Transverse colon (tissue), 4 donors: ENCODE measurements at regions not wholly inside any gene's neighbourhood (a gene's known extent, or its start where the extent isn't known, plus 50 kb on each side); places are given as distances from the start of the nearest gene placed in this dataset.

Source experiments
- DNase-seq: peaks from one replicate; pipeline ENCODE4 v3.0.0-alpha.2; 2019
- H3K27ac ChIP-seq, 4 donors: fragments of 200-600 bp; sonication (generic); 2 replicates each; pipeline ENCODE4 v1.5.1; 2016 to 2018; ENCODE audit warnings: inconsistent platforms in 4 of 4
- H3K27me3 ChIP-seq: fragments of 200-600 bp; sonication (generic); 2 replicates; pipeline ENCODE4 v1.5.1; 2017; ENCODE audit warnings: inconsistent platforms
- H3K36me3 ChIP-seq, 4 donors: fragments of 200-600 bp; sonication (generic); 2 replicates each; pipeline ENCODE4 v1.5.1; 2017 to 2019; ENCODE audit warnings: inconsistent platforms in 4 of 4
- H3K4me1 ChIP-seq, 4 donors: fragments of 200-600 bp; sonication (generic); 2 replicates each; pipeline ENCODE4 v1.5.1; 2017 to 2020; ENCODE audit warnings: inconsistent platforms in 4 of 4
- H3K4me3 ChIP-seq, 4 donors: fragments of 200-600 bp; sonication (generic); 1 replicate in 1 of 4; 2 replicates in 3 of 4; pipeline versions ENCODE4 v1.5.1 to v1.6.1; 2017 to 2019; ENCODE audit warnings: inconsistent platforms in 4 of 4
- H3K9me3 ChIP-seq, 2 donors: fragments of 200-600 bp; sonication (generic); 2 replicates each; pipeline ENCODE4 v1.5.1; 2017 to 2019; ENCODE audit warnings: inconsistent platforms in 2 of 2
- CTCF ChIP-seq, 5 experiments: fragments of 200-600 bp in 3 of 5; fragments of 450-650 bp in 2 of 5; sonication (generic) in 3 of 5; IDR thresholded peaks; 1 replicate in 2 of 5; 2 replicates in 3 of 5; pipeline ENCODE4 v1.5.1; 2016 to 2017; ENCODE audit warnings: antibody characterized with exemption in 5 of 5, inconsistent platforms in 3 of 5, mild to moderate bottlenecking in 2 of 5, moderate library complexity in 1 of 5
- EP300 ChIP-seq: sonication (generic); formaldehyde crosslinking; IDR thresholded peaks from one replicate; pipeline ENCODE4 v1.6.1; 2017; ENCODE audit warnings: antibody characterized with exemption, low read depth
- POLR2A ChIP-seq: fragments of 450-650 bp; IDR thresholded peaks from one replicate; pipeline ENCODE4 v1.6.1; 2016; ENCODE audit warnings: antibody characterized with exemption, mild to moderate bottlenecking, moderate library complexity
- POLR2AphosphoS5 ChIP-seq, 3 donors: sonication (generic); formaldehyde crosslinking; IDR thresholded peaks; one replicate each; pipeline ENCODE4 v1.6.1; 2016; ENCODE audit warnings: antibody characterized with exemption in 3 of 3
- WGBS, 2 donors: methylation state at CpG; one replicate each; pipeline ENCODE4 v1.1.5; 2018; ENCODE audit warnings: low coverage in 1 of 2; 5-methylcytosine and 5-hydroxymethylcytosine counted together
- in situ Hi-C, 4 donors: fragments of 200-750 bp; cut with MboI; loops; one replicate each; pipeline versions ENCODE4 v1.15.0 to v1.15.1; 2017; ENCODE audit warnings: low sequenced_read_pairs in 3 of 4, low pct_ligation_motif_present in 1 of 4, low pct_unique_long_range_greater_than_20kb in 1 of 4
- intact Hi-C: fragments of 100-400 bp; cut with DNase I; formaldehyde crosslinking; loops from one replicate; pipeline ENCODE4 v1.15.1; 2023; ENCODE audit warnings: low total_unique reads

- TF ChIP-seq POLR2AphosphoS5 (IDR thresholded peaks at IDR 0.05) (no peak), CTCF (IDR thresholded peaks at IDR 0.05) (no peak), POLR2A (no peak), EP300 (no peak)
- no peaks in the 10 kb centered on the region for H3K27me3 ChIP-seq
- 61 to 65% methylated on average over 3 of the region's 3 CpGs for WGBS, 2 donors
- H3K27ac ChIP-seq: no peak overlapping the region
- peaks cover 0 to 5% (median 0%) of the 10 kb centered on the region in 4 donors for H3K4me1 ChIP-seq
- in situ Hi-C loops (no loop called here), intact Hi-C loops (no loop called here)
- DNase-seq: no peak
- no peaks in the 10 kb centered on the region for H3K36me3 ChIP-seq
- no peaks in the 10 kb centered on the region for H3K9me3 ChIP-seq
- H3K4me3 ChIP-seq: no peak overlapping the region
These were observed 154.2 kb upstream of the HMHB1 start for GRCh38 chr5:143657647-143658285.

GRCh38 chr5:143653766-143654282 is 158.1 kb upstream of the HMHB1 start:
- 90 to 96% methylated on average over 4 of the region's 4 CpGs for WGBS, 2 donors
- H3K4me1 ChIP-seq: peaks cover 0 to 5% (median 0%) of the 10 kb centered on the region in 4 donors
- no peak for DNase-seq
- no peaks in the 10 kb centered on the region for H3K27me3 ChIP-seq
- in situ Hi-C loops: no loop called here
- no peak overlapping the region for H3K27ac ChIP-seq
- no peak overlapping the region for H3K4me3 ChIP-seq
- H3K36me3 ChIP-seq: no peaks in the 10 kb centered on the region
- no peak for TF ChIP-seq CTCF (IDR thresholded peaks at IDR 0.05)
- no peak for TF ChIP-seq EP300
- TF ChIP-seq POLR2A: no peak
- TF ChIP-seq POLR2AphosphoS5 (IDR thresholded peaks at IDR 0.05): no peak
- H3K9me3 ChIP-seq: no peaks in the 10 kb centered on the region
- intact Hi-C loops: no loop called here

- in situ Hi-C loops: no loop called here
- H3K4me1 ChIP-seq: peaks cover 0 to 5% (median 0%) of the 10 kb centered on the region in 4 donors
- intact Hi-C loops: no loop called here
- TF ChIP-seq CTCF (IDR thresholded peaks at IDR 0.05) (no peak), POLR2A (no peak), POLR2AphosphoS5 (IDR thresholded peaks at IDR 0.05) (no peak), EP300 (no peak)
- H3K27me3 ChIP-seq: no peaks in the 10 kb centered on the region
- H3K9me3 ChIP-seq: no peaks in the 10 kb centered on the region
- no peak overlapping the region for H3K4me3 ChIP-seq
- H3K27ac ChIP-seq: no peak overlapping the region
- WGBS, 2 donors: 88 to 92% methylated on average over 2 of the region's 2 CpGs
- DNase-seq: no peak
- no peaks in the 10 kb centered on the region for H3K36me3 ChIP-seq
These were observed 158.7 kb upstream of the HMHB1 start for GRCh38 chr5:143653256-143653655.

- H3K4me1 ChIP-seq: no peaks in the 10 kb centered on the region
- H3K36me3 ChIP-seq: no peaks in the 10 kb centered on the region
- no peaks in the 10 kb centered on the region for H3K9me3 ChIP-seq
- no peaks in the 10 kb centered on the region for H3K27me3 ChIP-seq
- in situ Hi-C loops: no loop called here
- TF ChIP-seq POLR2A (no peak), EP300 (no peak), POLR2AphosphoS5 (IDR thresholded peaks at IDR 0.05) (no peak), CTCF (IDR thresholded peaks at IDR 0.05) (no peak)
- intact Hi-C loops: no loop called here
- WGBS, 2 donors: 70 to 73% methylated on average over 2 to 3 of the region's 3 CpGs
- DNase-seq: no peak
- no peak overlapping the region for H3K27ac ChIP-seq
- H3K4me3 ChIP-seq: no peak overlapping the region
These were observed 159.8 kb upstream of the HMHB1 start for GRCh38 chr5:143652108-143652700.
